Bronchial epithelial cell (primary cell): ENCODE measurements at regions not wholly inside any gene's neighbourhood (a gene's known extent, or its start where the extent isn't known, plus 50 kb on each side); places are given as distances from the start of the nearest gene placed in this dataset.
A peak's percentile ranks its signal among the peaks of the same experiment; 100 is the strongest.

Experiments used
- DNase-seq: peaks from one replicate; pipeline ENCODE4 v3.0.0-alpha.2; 2010; ENCODE audit warnings: low read depth
- FAIRE-seq: peaks from 2 replicates; lab custom pipeline; 2011; peaks lifted over from hg19 to GRCh38; lab: Jason Lieb, UNC
- H3K27me3 ChIP-seq: 2 replicates; pipeline ENCODE4 v1.5.1; 2011; ENCODE audit warnings: low read length; ENCODE audit not compliant: control insufficient read depth, insufficient read depth
- H3K36me3 ChIP-seq: 2 replicates; pipeline ENCODE4 v1.5.1; 2011; ENCODE audit warnings: low read length; ENCODE audit not compliant: control insufficient read depth, insufficient read depth
- H3K4me3 ChIP-seq: 2 replicates; pipeline ENCODE4 v1.5.1; 2011; ENCODE audit warnings: mild to moderate bottlenecking, low read depth, low read length, control low read depth
- CTCF ChIP-seq: IDR thresholded peaks from 2 replicates; pipeline ENCODE4 v1.5.1; 2011; ENCODE audit warnings: mild to moderate bottlenecking, moderate library complexity, low read length, control low read depth, inconsistent platforms; ENCODE audit not compliant: insufficient read depth, severe bottlenecking

GRCh38 chr18:54086863-54087262, 137.6 kb downstream of the MBD2 start:
- FAIRE-seq = no peak
- no peak for TF ChIP-seq CTCF
- Histone ChIP-seq H3K36me3 (no peaks in the 10 kb centered on the region), H3K4me3 (no peak overlapping the region), H3K27me3 (no peaks in the 10 kb centered on the region)
- no peak for DNase-seq

DNA sequence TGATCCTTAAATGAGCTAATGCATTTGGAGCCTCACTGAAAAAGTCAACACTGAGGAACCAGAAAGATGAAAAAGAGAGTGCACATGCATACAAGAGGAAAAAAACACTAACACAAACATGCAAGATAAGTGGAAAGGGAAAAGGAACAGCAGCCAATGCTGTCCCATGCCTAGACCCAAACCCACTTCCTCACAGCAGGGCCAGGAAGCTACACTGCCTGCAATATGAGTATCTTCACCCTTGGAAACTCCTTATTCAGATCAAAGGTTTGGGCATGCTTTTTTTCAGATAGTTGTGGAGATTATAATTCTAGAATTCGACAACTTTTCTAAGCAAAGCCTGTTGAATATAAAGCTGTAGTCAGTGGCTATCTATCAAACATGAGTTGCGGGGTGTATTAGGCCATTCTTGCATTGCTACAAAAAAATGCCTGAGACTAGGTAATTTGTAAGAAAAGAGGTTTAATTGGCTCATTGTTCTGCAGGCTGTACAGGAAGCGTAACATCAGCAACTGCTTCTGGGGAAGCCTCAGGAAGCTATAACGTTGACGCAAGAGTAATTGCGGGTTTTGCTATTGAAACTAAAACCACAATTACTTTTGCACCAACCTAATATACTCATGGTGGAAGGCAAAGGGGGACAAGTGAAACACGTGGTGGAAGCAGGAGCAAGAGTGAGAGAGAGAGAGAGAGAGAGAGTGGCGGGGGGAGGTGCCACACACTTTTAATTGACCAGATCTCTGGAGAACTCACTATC, 138.2 kb downstream of the MBD2 start:
- Histone ChIP-seq H3K36me3 (no peaks in the 10 kb centered on the region), H3K27me3 (no peaks in the 10 kb centered on the region), H3K4me3 (no peak overlapping the region)
- FAIRE-seq = no peak
- TF ChIP-seq CTCF = no peak
- no peak for DNase-seq

DNA sequence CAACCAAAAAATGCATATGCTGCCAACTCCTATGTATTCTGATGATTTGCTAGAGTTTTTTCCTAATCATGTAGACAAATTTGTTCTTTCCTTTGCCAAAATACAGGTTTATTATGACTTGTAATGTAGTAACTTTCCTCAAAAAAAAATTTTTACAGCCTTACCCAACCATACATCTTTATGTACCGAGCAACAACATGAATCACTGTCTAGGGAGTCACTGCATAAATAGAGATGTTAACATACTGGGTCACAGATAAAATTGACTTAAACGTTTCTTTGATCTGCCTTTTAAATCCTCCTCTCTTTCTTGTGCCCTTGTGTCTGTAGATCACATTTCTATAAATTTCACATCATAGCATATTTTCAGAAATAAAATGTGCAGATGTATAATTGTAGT, 143.6 kb downstream of the MBD2 start:
- no peak for TF ChIP-seq CTCF
- FAIRE-seq = no peak
- Histone ChIP-seq H3K27me3 (no peaks in the 10 kb centered on the region), H3K4me3 (no peak overlapping the region), H3K36me3 (no peaks in the 10 kb centered on the region)
- peak; percentile 43 for DNase-seq

DNA sequence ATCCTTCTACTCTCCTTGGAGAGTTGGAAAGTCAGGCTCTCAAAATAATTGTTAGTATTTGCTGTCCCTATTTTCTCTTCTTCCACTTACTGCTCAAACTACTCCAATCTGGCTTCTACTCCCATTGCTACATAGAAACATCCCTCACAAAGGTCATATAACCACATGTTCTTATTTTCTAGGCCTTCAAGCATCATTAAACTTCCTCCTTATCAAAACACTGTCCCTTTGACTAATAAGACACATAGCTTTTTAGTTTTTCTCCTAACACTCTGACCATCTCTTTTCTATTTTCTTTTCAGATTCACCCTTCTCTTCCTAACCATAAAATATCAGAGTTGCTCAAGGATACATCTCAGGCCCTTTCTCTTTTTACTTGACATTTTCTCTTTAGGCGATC, 148.3 kb downstream of the MBD2 start:
- no peaks in the 10 kb centered on the region for H3K27me3 ChIP-seq
- FAIRE-seq (no peak), DNase-seq (no peak)
- no peak for TF ChIP-seq CTCF
- no peaks in the 10 kb centered on the region for H3K36me3 ChIP-seq
- no peak overlapping the region for H3K4me3 ChIP-seq

DNA sequence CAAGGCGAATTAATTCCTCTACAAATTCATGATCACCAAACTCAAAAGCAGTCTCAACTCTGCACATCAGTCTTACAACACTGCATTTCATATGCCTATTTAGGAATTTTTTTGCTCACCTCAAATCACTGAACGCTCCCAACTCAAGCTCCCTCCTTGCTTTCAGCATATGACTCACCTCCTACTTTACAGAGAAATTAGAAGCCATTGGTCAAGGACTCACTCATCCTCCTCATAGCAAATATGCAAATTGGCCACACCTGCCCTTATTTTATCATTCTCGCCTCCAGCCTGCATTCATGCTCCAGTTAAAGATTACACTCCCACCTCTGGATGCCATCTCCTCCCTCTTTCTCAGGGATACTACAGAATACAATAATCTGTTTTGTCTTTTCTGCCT, 148.8 kb downstream of the MBD2 start:
- no peak for FAIRE-seq
- no peaks in the 10 kb centered on the region for H3K27me3 ChIP-seq
- no peak overlapping the region for H3K4me3 ChIP-seq
- TF ChIP-seq CTCF = no peak
- no peaks in the 10 kb centered on the region for H3K36me3 ChIP-seq
- DNase-seq = peak; percentile 55

DNA sequence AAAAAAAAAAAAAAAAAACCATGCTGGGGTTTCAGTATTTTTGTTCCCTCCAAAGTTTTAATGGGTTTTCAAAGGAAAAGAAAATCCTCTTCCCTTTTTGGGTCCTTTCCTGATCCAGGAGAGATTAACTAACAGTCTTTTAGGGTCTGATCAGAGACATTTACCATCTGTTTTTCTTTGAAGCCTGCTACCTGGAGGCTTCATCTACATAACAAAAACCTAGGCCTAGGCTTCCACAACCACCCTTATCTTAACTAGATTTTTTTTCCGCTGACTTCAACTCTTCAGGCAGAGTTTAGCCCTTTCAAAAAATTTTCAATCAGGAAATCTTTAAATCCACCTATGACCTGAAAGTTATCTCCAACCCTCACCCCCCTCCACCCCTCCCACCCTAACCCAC, 154.7 kb downstream of the MBD2 start:
- no peak for FAIRE-seq
- DNase-seq = no peak
- no peaks in the 10 kb centered on the region for H3K27me3 ChIP-seq
- H3K4me3 ChIP-seq = no peak overlapping the region
- TF ChIP-seq CTCF = no peak
- H3K36me3 ChIP-seq = no peaks in the 10 kb centered on the region
